ENCODE measurements at regions not wholly inside any gene's neighbourhood (a gene's known extent, or its start where the extent isn't known, plus 50 kb on each side); places are given as distances from the start of the nearest gene placed in this dataset.

DNA sequence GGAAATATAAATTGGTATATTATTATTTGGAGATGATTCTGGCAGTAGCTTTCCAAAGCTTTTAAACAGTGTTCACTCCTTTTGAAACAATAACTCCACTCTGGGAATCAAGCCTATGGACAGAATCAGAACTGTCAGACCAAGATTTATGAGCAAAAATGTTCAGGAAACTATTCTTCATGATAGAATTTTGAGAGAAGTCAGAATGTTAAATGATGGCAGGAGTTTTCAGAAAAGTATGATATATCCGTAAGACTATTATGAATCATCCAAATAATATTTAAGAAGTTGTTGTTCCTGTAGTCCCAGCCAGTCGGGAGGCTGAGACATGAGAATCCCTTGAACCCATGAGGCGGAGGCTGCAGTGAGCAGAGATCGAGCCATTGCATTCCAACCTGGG, 50.5 kb upstream of the ADGRG2 start:
- TF ChIP-seq, protein P1, sequence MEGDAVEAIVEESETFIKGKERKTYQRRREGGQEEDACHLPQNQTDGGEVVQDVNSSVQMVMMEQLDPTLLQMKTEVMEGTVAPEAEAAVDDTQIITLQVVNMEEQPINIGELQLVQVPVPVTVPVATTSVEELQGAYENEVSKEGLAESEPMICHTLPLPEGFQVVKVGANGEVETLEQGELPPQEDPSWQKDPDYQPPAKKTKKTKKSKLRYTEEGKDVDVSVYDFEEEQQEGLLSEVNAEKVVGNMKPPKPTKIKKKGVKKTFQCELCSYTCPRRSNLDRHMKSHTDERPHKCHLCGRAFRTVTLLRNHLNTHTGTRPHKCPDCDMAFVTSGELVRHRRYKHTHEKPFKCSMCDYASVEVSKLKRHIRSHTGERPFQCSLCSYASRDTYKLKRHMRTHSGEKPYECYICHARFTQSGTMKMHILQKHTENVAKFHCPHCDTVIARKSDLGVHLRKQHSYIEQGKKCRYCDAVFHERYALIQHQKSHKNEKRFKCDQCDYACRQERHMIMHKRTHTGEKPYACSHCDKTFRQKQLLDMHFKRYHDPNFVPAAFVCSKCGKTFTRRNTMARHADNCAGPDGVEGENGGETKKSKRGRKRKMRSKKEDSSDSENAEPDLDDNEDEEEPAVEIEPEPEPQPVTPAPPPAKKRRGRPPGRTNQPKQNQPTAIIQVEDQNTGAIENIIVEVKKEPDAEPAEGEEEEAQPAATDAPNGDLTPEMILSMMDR (conservative IDR thresholded peaks at IDR 0.05; ENCODE audit: low read length): no peak
- no peak overlapping the region for H3K4me3 ChIP-seq (ENCODE audit: low read length)
- DNase-seq (ENCODE audit: low read depth): no peak

DNA sequence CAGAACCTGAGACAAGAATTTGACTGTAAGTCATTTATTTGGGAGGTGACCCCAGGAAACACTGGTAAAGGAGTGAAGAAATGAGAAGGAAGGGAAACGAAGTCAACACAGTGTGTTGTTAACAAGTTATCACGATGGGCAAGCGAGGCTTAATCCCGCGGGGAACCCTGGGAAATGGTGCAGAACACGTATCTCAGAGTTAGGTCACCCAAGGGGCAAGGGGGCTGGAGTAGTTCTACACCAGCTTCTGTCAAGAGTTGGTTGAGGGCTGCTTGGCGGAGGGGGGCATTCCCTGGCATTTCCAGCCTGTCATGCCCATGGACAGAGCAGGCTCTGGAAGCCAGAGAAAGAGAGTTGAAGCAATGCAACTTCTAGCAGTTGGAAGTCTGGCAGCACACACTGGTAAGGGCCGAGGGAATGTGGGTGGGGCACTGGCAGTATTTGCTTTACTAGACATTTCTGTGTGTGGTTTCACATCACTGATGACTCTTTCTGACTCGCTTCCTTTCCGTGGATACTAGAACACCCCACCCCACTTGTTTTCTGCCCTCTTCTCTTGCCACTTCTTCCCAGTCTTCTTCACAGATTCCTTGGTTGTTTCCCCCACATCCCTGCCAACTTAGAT, 52.2 kb upstream of the ADGRG2 start:
- no peak overlapping the region for H3K4me3 ChIP-seq (ENCODE audit: low read length)
- TF ChIP-seq, protein P1 (conservative IDR thresholded peaks at IDR 0.05; ENCODE audit: low read length): no peak
- DNase-seq (ENCODE audit: low read depth): peak; percentile 33

DNA sequence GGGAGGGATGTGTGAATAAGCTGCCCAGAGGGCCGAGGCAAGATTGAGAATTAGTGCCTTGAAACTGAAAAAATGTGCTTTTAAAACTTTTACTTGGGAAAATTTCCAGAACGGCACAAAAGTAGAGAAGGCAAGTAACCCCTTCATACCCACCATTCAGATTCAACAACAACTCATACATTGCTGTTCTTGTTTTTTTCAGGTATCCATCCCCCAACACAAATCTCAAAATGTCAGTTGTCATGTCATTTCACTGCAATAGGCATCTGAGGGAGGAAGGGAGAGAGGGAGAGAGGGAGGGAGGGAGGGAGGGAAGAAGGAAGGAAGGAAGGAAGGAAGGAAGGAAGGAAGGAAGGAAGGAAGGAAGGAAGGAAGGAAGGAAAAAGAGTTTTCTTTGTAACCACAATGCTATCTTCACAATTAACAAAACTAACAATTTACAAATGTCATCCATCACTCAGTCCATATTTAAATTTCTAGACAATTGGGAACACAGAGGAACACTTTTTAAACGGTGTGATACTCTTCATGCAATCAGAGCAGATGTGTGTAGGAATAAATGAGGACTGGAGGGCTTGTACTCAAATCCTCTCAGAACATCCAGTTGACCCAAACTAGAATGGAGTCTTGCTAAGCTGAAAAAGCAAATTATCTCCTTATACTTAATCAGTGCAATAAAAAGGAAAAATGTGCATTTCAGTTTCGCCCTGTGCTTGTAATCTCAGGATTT, 54.8 kb upstream of the ADGRG2 start:
- TF ChIP-seq, protein P1 (conservative IDR thresholded peaks at IDR 0.05; ENCODE audit: low read length): no peak
- no peak overlapping the region for H3K4me3 ChIP-seq (ENCODE audit: low read length)
- DNase-seq (ENCODE audit: low read depth): no peak

DNA sequence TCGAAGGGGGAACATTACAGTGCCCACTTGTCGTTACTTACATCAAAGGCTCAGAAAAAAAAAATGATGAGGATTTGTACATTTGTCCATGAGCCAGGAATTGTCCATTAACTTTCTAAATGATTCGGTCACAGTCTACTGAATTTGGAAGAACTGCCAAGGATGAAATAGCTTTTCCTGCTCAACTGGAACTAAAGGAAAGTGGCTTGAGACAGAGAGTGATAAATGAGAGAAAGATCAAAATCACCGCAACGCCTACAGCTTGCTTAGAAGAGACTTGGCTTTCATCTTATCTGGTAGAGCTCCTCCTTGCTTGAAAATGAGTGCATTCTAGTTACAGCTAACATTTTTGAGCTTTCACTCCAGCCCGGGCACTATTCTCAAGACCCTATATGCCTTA, 55.5 kb upstream of the ADGRG2 start:
- no peak overlapping the region for H3K4me3 ChIP-seq (ENCODE audit: low read length)
- TF ChIP-seq, protein P1 (conservative IDR thresholded peaks at IDR 0.05; ENCODE audit: low read length): no peak
- no peak for DNase-seq (ENCODE audit: low read depth)

DNA sequence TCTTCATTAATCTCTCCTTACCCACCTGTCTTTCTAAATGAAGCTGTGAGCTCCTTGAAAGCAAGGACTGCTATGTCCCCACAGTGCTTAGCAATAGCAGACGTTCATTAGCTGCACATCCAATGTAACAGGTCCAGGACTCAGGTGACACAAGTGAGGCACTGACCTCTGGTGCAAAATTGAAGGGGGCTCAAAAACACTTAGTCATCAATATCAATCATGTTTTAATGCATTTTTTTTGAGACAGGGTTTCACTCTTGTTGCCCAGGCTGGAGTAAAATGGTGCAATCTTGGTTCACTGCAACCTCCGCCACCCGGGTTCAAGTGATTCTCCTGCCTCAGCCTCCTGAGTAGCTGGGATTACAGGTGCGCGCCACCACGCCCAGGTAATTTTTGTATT, 56.1 kb upstream of the ADGRG2 start:
- H3K4me3 ChIP-seq (ENCODE audit: low read length): no peak overlapping the region
- no peak for DNase-seq (ENCODE audit: low read depth)
- TF ChIP-seq, protein P1 (conservative IDR thresholded peaks at IDR 0.05; ENCODE audit: low read length): no peak

DNA sequence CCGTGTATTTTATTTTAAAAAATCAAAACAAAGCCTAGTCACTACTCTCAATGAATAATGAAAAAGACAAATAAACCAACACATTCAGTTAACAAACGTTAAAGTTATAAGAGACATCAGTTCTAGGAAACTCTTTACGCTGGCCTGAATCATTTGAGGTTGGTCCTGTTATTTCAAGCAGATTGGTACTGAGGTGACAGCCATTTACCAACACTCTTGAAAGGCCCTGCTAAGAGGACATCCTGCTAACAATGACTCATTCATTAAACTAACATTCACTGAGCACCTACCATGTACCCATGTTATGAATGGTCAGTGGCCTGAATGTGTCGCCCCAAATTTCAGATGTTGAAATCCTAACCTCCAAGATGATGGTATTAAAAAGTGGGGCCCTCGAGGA, 57.1 kb upstream of the ADGRG2 start:
- TF ChIP-seq, protein P1 (conservative IDR thresholded peaks at IDR 0.05; ENCODE audit: low read length): no peak
- no peak for DNase-seq (ENCODE audit: low read depth)
- H3K4me3 ChIP-seq (ENCODE audit: low read length): no peak overlapping the region

DNA sequence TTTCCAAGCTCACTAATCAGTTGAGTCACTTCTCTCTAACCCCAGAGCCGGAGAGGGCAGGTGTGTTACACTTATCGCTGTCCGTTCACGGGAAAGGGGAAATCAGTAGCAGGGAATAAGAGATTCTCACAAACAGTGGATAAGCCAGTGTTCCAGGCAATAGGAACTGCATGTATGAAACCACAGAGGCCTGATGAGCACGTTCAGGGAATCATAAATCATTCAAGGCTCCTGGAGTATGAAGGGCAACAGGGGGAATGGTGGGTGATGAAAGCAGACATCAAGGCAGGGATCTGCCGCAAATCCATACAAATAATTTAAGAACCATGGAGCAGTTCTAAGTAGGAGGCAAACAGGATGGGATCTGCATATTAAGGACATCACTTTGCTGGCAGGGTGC, 59.1 kb upstream of the ADGRG2 start:
- H3K4me3 ChIP-seq (ENCODE audit: low read length): no peak overlapping the region
- TF ChIP-seq, protein P1 (conservative IDR thresholded peaks at IDR 0.05; ENCODE audit: low read length): no peak
- no peak for DNase-seq (ENCODE audit: low read depth)

All from AG10803 (cell line).